Fibroblast of villous mesenchyme (primary cell): ENCODE measurements at regions not wholly inside any gene's neighbourhood (a gene's known extent, or its start where the extent isn't known, plus 50 kb on each side); places are given as distances from the start of the nearest gene placed in this dataset.
"Not testable (repeated sequence)": the region's sequence is repeated elsewhere in the genome, so short reads cannot be mapped to it uniquely, and the experiment has no call there.

ENCODE experiments used
- DNase-seq: peaks from one replicate; pipeline ENCODE4 v3.0.0-alpha.2; 2010; ENCODE audit warnings: low read depth
- H3K4me3 ChIP-seq: 2 replicates; pipeline ENCODE4 v1.5.1; 2011; ENCODE audit warnings: low read depth, mild to moderate bottlenecking, low read length
- CTCF ChIP-seq: IDR thresholded peaks from 2 replicates; pipeline ENCODE4 v1.5.1; 2012; ENCODE audit warnings: low read depth, mild to moderate bottlenecking, low read length; ENCODE audit not compliant: insufficient read depth

GRCh38 chr4:11973270-11973669 lies 544.6 kb upstream of the HS3ST1 start:
- no peak for DNase-seq
- no peak overlapping the region for H3K4me3 ChIP-seq
- TF ChIP-seq CTCF, result no peak

- no peak for TF ChIP-seq CTCF
- DNase-seq, result no peak
- H3K4me3 ChIP-seq, result no peak overlapping the region
Measured at GRCh38 chr4:11970754-11971153, 542.1 kb upstream of the HS3ST1 start.

- TF ChIP-seq CTCF, result no peak
Measured at GRCh38 chr4:11966782-11967181, 538.1 kb upstream of the HS3ST1 start.

GRCh38 chr4:11954093-11954492 lies 525.4 kb upstream of the HS3ST1 start:
- no peak for DNase-seq
- no peak for TF ChIP-seq CTCF
- no peak overlapping the region for H3K4me3 ChIP-seq

More at GRCh38 chr4:11966782-11967181, 538.1 kb upstream of the HS3ST1 start:
- no peak overlapping the region for H3K4me3 ChIP-seq
- DNase-seq, result no peak

GRCh38 chr4:11949355-11949754 lies 520.7 kb upstream of the HS3ST1 start:
- no peak for TF ChIP-seq CTCF
- H3K4me3 ChIP-seq, result no peak overlapping the region
- no peak for DNase-seq

GRCh38 chr4:11947629-11948028 lies 518.9 kb upstream of the HS3ST1 start:
- H3K4me3 ChIP-seq, DNase-seq: not testable (repeated sequence)

GRCh38 chr4:11937941-11938340 lies 509.2 kb upstream of the HS3ST1 start:
- no peak for DNase-seq
- H3K4me3 ChIP-seq, result no peak overlapping the region
- no peak for TF ChIP-seq CTCF
